Cardiac muscle cell (in vitro differentiated cells and primary cell): ENCODE measurements at regions not wholly inside any gene's neighbourhood (a gene's known extent, or its start where the extent isn't known, plus 50 kb on each side); places are given as distances from the start of the nearest gene placed in this dataset.

Experiments
- DNase-seq, 2 donors: peaks; one replicate each; pipeline versions ENCODE4 v3.0.0 to v3.0.0-alpha.2; 2010 to 2017; ENCODE audit warnings: low read depth in 1 of 2, low spot score in 1 of 2
- H3K27ac ChIP-seq: fragments of 200-600 bp; sonication (generic); 2 replicates; pipeline ENCODE4 v1.5.1; 2016
- H3K27me3 ChIP-seq: fragments of 200-600 bp; sonication (generic); 2 replicates; pipeline ENCODE4 v1.6.0; 2016; ENCODE audit warnings: control low read depth
- H3K36me3 ChIP-seq: fragments of 200-600 bp; sonication (generic); 2 replicates; pipeline ENCODE4 v1.5.1; 2016; ENCODE audit warnings: control low read depth
- H3K4me1 ChIP-seq: fragments of 200-600 bp; sonication (generic); 2 replicates; pipeline ENCODE4 v1.8.1; 2017; ENCODE audit warnings: low read depth, mild to moderate bottlenecking, mixed run types
- H3K4me3 ChIP-seq: fragments of 200-600 bp; sonication (generic); 2 replicates; pipeline ENCODE4 v1.5.1; 2016; ENCODE audit warnings: mild to moderate bottlenecking
- H3K9me3 ChIP-seq: fragments of 200-600 bp; sonication (generic); 2 replicates; pipeline ENCODE4 v1.5.1; 2017; ENCODE audit warnings: low read depth, mild to moderate bottlenecking, control low read depth
- TF ChIP-seq, protein P1 (sequence below): IDR thresholded peaks from 2 replicates; pipeline ENCODE4 v1.5.1; 2012; ENCODE audit warnings: low read depth, mild to moderate bottlenecking, low read length

DNA sequence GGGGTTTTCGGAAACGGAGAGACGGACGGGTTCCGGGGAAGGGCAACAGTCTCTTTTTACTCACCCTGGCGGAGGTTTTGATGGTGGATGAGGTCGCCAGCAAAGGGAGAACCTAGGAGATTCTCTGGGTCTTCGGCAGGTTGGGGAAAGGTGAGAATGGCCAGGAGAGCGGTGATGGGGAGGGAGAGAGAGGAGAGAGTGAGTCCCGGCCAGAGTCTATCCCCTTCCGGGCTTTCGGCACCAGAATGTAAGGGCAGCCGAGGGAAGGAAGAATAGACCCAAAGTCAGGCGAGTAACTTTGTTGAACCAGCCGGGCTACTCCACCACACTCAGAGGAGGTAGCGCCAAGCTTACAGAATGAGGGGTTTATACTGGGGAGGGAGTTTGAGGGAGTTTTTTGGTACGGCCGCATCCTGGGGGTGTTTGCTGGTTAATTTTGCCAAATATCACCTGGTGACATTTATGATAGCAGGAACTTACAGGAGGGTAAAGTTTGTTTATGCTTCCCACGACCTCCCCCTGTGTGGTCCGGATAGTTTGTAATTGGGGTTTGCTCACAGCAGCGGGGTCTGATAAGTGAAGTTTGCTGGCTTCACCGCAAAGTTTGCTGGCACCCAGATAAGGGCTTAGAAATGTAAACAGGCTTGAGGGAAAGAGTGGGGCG lies 141.1 kb upstream of the ETV3 start:
- H3K4me3 ChIP-seq: no peak overlapping the region
- H3K9me3 ChIP-seq: no peaks in the 10 kb centered on the region
- no peak overlapping the region for H3K27ac ChIP-seq
- peaks cover 4% of the 10 kb centered on the region for H3K4me1 ChIP-seq
- peak in 1 of 2 donors; percentile 39 for DNase-seq
- no peaks in the 10 kb centered on the region for H3K36me3 ChIP-seq
- H3K27me3 ChIP-seq: no peaks in the 10 kb centered on the region
- TF ChIP-seq, protein P1, sequence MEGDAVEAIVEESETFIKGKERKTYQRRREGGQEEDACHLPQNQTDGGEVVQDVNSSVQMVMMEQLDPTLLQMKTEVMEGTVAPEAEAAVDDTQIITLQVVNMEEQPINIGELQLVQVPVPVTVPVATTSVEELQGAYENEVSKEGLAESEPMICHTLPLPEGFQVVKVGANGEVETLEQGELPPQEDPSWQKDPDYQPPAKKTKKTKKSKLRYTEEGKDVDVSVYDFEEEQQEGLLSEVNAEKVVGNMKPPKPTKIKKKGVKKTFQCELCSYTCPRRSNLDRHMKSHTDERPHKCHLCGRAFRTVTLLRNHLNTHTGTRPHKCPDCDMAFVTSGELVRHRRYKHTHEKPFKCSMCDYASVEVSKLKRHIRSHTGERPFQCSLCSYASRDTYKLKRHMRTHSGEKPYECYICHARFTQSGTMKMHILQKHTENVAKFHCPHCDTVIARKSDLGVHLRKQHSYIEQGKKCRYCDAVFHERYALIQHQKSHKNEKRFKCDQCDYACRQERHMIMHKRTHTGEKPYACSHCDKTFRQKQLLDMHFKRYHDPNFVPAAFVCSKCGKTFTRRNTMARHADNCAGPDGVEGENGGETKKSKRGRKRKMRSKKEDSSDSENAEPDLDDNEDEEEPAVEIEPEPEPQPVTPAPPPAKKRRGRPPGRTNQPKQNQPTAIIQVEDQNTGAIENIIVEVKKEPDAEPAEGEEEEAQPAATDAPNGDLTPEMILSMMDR: no peak

DNA sequence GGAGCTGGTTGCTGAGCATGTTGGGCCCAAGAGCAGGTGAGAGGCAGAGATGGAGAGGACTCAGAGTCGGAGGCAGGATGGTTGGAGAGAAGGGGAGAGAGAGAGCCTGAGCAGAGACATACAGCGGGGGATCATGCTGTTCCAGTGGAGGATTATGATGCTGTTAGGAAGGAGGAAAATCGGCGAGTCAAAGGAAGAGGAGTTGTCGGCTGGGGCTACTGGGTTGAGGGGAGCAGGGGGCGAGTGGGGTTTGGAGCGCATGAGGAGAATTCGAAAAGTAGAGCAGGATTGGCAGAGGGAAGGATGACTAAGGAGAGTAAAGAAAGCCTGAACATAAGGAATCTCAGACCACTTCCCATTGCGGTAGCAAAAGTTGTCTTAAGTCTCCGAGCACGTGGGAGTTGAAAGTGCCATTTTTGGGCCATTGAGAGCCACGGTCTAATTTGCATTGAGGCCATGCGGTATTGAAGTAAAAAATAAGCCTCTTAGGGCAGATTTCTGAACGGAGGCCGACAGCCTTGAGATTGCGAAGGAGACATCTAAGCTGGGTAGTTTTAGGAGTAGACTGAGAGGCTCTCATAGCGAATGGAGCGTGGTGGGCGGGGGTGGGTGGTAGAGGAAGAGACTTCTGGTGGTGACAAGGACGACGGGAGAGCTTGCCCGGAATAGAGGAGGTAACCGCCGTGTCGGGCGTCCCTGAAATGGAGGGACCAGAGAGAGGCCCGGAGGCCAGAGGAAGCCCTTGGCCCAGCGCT lies 140.4 kb upstream of the ETV3 start:
- peak in 1 of 2 donors; percentile 4 for DNase-seq
- Histone ChIP-seq H3K27ac (no peak overlapping the region), H3K4me3 (no peak overlapping the region), H3K36me3 (no peaks in the 10 kb centered on the region), H3K4me1 (peaks cover 4% of the 10 kb centered on the region), H3K9me3 (no peaks in the 10 kb centered on the region), H3K27me3 (no peaks in the 10 kb centered on the region)
- TF ChIP-seq, protein P1: no peak

DNA sequence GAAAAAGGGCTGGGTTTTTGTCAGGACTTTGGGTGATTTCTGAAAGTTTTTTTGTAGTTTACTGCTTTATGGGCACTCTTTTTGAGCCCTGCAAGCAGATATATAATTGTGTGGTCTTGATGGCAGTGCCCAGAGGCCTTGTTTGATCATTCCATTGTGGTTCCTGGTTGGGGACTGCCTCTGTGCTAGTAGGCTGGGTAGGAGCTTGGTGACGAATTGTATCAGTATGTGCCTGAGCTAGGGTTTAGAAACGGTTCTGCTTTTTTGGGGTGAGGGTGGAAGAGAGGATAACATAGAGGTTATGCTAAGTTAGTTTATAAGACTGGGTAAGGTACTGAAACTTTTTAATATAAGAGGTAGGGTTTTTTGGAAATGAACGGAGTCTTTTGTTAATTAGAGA lies 139.7 kb upstream of the ETV3 start:
- Histone ChIP-seq H3K36me3 (no peaks in the 10 kb centered on the region), H3K27ac (no peak overlapping the region), H3K27me3 (no peaks in the 10 kb centered on the region), H3K4me1 (peaks cover 4% of the 10 kb centered on the region), H3K4me3 (no peak overlapping the region), H3K9me3 (no peaks in the 10 kb centered on the region)
- TF ChIP-seq, protein P1: no peak
- no peak for DNase-seq

DNA sequence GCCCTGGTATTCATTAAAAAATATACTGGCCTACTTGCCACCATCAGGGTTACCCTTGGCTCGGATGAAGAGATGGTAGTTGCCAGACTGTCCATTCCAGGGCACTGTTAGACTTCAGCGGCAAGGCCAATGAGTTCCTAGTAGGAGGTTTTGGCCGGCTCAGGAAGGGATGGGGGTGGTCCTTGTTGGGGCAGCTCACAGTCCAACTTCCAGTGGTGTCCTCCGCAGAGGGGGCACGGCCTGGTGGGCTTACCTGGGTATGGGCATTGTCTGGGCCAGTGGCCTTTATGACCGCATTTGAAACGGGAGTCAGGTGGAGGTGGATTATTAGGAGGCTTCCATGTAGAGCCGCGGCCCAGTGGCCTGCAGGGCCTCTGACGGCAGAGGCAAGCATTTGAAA lies 139.1 kb upstream of the ETV3 start:
- H3K27me3 ChIP-seq: no peaks in the 10 kb centered on the region
- H3K4me3 ChIP-seq: no peak overlapping the region
- no peaks in the 10 kb centered on the region for H3K9me3 ChIP-seq
- H3K4me1 ChIP-seq: peaks cover 4% of the 10 kb centered on the region
- no peak overlapping the region for H3K27ac ChIP-seq
- DNase-seq: no peak
- no peaks in the 10 kb centered on the region for H3K36me3 ChIP-seq
- TF ChIP-seq, protein P1: no peak

DNA sequence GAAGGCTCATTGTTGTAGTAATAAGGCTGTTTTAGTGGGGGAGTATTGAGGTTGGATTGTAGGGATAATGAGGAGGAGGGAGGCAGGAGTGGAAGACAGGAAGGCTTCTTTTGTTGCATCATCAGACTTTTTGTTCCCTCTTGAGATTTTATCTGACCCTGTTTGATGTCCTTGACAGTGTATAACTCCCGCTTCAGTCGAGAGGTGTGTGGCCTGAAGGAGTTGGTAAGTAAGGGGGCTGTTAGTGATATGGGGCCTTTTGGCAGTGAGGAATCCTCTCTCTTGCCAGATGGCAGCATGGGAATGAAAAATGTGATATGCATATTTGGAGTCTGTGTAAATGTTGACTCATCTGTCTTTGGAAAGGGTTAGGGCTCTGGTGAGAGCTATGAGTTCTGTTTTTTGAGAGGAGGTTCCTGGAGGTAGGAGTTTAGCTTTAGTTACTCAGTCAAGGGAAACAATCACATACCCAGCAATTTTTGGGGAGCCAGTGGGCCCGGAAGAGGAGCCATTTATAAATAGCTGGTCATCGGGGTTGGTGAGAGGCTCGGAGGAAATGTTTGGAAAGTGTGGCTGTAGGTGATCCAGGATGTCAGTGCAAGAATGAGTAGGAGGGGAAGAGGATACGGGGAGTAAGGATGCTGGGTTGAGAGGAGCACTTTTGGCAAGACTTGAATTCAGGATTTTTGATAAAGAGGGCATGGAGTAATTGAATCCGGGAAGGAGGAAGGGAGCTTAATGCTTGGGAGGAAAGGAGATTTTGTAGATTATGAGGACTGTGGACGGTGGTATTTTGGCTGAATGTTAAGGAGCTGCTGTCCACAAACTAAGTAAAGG lies 136.7 kb upstream of the ETV3 start:
- TF ChIP-seq, protein P1: no peak
- H3K36me3 ChIP-seq: no peaks in the 10 kb centered on the region
- H3K9me3 ChIP-seq: no peaks in the 10 kb centered on the region
- H3K4me3 ChIP-seq: no peak overlapping the region
- DNase-seq: peak in 1 of 2 donors; percentile 81
- peaks cover 4% of the 10 kb centered on the region for H3K4me1 ChIP-seq
- H3K27ac ChIP-seq: no peak overlapping the region
- no peaks in the 10 kb centered on the region for H3K27me3 ChIP-seq
